ENCODE measurements at regions not wholly inside any gene's neighbourhood (a gene's known extent, or its start where the extent isn't known, plus 50 kb on each side); places are given as distances from the start of the nearest gene placed in this dataset.

DNA sequence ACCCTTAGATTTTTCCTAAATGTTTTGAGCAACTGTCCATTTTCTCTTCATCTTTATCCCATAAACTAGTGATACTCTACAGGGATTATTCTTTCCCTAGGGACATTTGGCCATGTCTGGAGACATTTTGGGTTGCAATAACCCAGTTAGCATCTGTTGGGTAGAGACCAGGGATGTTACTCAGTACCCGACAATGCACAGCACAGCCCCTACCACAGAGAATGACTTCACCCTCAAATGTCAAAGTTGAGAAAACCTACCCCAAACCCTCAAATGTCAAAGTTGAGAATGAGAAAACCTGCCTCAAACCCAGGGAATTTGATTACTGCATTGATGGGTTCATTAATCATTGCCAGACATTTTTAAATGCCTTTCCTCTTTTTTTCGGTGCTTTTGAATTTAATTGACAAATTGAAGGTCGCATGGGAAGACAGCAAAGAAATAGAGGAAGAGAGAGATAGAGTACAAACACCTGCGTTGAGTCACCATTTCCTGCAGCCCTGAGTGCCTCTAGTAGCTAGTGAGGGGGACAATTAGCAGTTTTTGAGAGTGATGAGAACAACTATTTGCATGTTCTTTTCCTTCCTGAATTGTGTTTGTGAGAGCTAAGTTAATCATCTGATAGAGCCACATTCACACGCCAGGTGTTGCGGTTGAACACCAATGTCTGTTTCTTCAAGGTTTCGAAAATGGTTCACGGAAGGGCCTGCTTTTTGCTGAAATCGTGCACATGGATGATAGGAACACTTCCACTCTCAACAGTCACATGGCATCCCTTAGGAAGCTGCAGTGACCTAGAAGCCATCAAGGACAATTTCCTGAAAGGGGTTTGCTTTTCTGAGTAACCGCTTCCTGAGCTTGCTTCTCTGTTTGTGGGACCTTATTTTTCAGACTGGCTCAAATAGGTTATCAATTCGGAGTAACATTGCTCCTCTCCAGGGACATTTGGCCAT lies 203.9 kb upstream of the VCX3A start:
- Histone ChIP-seq H3K27me3 (ENCODE audit: insufficient read depth) (no peaks in the 10 kb centered on the region), H3K9ac (no peak overlapping the region), H3F3A (replicated peaks; ENCODE audit: insufficient read depth) (no peaks in the 10 kb centered on the region), H3K4me1 (ENCODE audit: control insufficient read depth in 1 of 2, insufficient read depth in 2 of 2, low read depth in 1 of 2, low read length in 1 of 2) (no peaks in the 10 kb centered on the region), H3K4me2 (no peak overlapping the region), H3K79me2 (ENCODE audit: insufficient read depth) (no peaks in the 10 kb centered on the region), H3K27ac (ENCODE audit: low read depth in 2 of 2, low read length in 1 of 2) (no peak overlapping the region), H3K9me3 (no peaks in the 10 kb centered on the region), H3K9me2 (no peaks in the 10 kb centered on the region), H3K36me3 (replicated peaks in 1 of 2; ENCODE audit: control insufficient read depth in 1 of 2, insufficient read depth in 2 of 2, low read length in 1 of 2) (no peaks in the 10 kb centered on the region), H2AFZ (ENCODE audit: low read depth) (no peak overlapping the region), H4K20me1 (ENCODE audit: insufficient read depth) (no peaks in the 10 kb centered on the region), H3K4me3 (ENCODE audit: low read depth in 2 of 2, low read length in 1 of 2) (no peak overlapping the region)
- no peak for DNase-seq
- ChIA-PET CTCF (no interaction called here), POLR2A (no interaction called here)
- no peak for TF ChIP-seq NRF1 (IDR thresholded peaks at IDR 0.05; ENCODE audit: low read depth, low read length)
- no peak for TF ChIP-seq MAX (IDR thresholded peaks at IDR 0.05; ENCODE audit: low read depth)
- no peak for TF ChIP-seq MEF2A (IDR thresholded peaks at IDR 0.05; ENCODE audit: borderline replicate concordance, low read depth)
- no peak for TF ChIP-seq TCF12 (IDR thresholded peaks at IDR 0.05)
- TF ChIP-seq RFX5 (IDR thresholded peaks at IDR 0.05; ENCODE audit: low read length), result no peak
- TF ChIP-seq FOSL2 (IDR thresholded peaks at IDR 0.05; ENCODE audit: borderline replicate concordance, low read depth), result no peak
- WGBS (ENCODE audit: low lambda C conversion rate), result 21% methylated on average over 11 of the region's 11 CpGs

GRCh38 chrX:6734844-6735634 lies 200.1 kb upstream of the VCX3A start:
- Histone ChIP-seq H3K4me2 (no peak overlapping the region), H3K9me2 (no peaks in the 10 kb centered on the region), H3K27me3 (ENCODE audit: insufficient read depth) (no peaks in the 10 kb centered on the region), H3K4me1 (ENCODE audit: control insufficient read depth in 1 of 2, insufficient read depth in 2 of 2, low read depth in 1 of 2, low read length in 1 of 2) (no peaks in the 10 kb centered on the region), H3K79me2 (ENCODE audit: insufficient read depth) (no peaks in the 10 kb centered on the region), H2AFZ (ENCODE audit: low read depth) (no peak overlapping the region), H4K20me1 (ENCODE audit: insufficient read depth) (no peaks in the 10 kb centered on the region), H3K9ac (no peak overlapping the region), H3K4me3 (ENCODE audit: low read depth in 2 of 2, low read length in 1 of 2) (no peak overlapping the region), H3K27ac (ENCODE audit: low read depth in 2 of 2, low read length in 1 of 2) (no peak overlapping the region), H3K36me3 (replicated peaks in 1 of 2; ENCODE audit: control insufficient read depth in 1 of 2, insufficient read depth in 2 of 2, low read length in 1 of 2) (no peaks in the 10 kb centered on the region), H3K9me3 (no peaks in the 10 kb centered on the region), H3F3A (replicated peaks; ENCODE audit: insufficient read depth) (no peaks in the 10 kb centered on the region)
- TF ChIP-seq MEF2A (IDR thresholded peaks at IDR 0.05; ENCODE audit: borderline replicate concordance, low read depth), result no peak
- TF ChIP-seq REST (IDR thresholded peaks at IDR 0.05; ENCODE audit: low read depth, low read length), result no peak
- TF ChIP-seq NFIC (IDR thresholded peaks at IDR 0.05; ENCODE audit: borderline replicate concordance), result no peak
- TF ChIP-seq EP300 (IDR thresholded peaks at IDR 0.05; ENCODE audit: borderline replicate concordance in 1 of 2, low read depth in 1 of 2, low read length in 1 of 2), result no peak
- TF ChIP-seq, protein P1, sequence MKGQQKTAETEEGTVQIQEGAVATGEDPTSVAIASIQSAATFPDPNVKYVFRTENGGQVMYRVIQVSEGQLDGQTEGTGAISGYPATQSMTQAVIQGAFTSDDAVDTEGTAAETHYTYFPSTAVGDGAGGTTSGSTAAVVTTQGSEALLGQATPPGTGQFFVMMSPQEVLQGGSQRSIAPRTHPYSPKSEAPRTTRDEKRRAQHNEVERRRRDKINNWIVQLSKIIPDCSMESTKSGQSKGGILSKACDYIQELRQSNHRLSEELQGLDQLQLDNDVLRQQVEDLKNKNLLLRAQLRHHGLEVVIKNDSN (IDR thresholded peaks at IDR 0.05; ENCODE audit: borderline replicate concordance, low read depth), result no peak
- DNase-seq, result no peak
- CTCF ChIA-PET, result no interaction called here
- POLR2A ChIA-PET, result no interaction called here
- 11% methylated on average over 6 of the region's 6 CpGs for WGBS (ENCODE audit: low lambda C conversion rate)

Data from SK-N-SH (cell line).